Hepatocyte (in vitro differentiated cells): ENCODE measurements at regions not wholly inside any gene's neighbourhood (a gene's known extent, or its start where the extent isn't known, plus 50 kb on each side); places are given as distances from the start of the nearest gene placed in this dataset.

Experiments
- DNase-seq: peaks from one replicate; pipeline ENCODE4 v3.0.0-alpha.2; 2016; ENCODE audit warnings: low spot score
- H2AFZ ChIP-seq: fragments of 200-600 bp; sonication (generic); 2 replicates; pipeline ENCODE4 v1.6.0; 2016; ENCODE audit warnings: antibody characterized with exemption, mild to moderate bottlenecking
- H3K27ac ChIP-seq: fragments of 200-600 bp; sonication (generic); 2 replicates; pipeline ENCODE4 v1.5.1; 2016; ENCODE audit warnings: mild to moderate bottlenecking
- H3K27me3 ChIP-seq: fragments of 200-600 bp; sonication (generic); 2 replicates; pipeline ENCODE4 v1.6.1; 2016
- H3K36me3 ChIP-seq: fragments of 200-600 bp; sonication (generic); replicated peaks from 2 replicates; pipeline ENCODE4 v1.5.1; 2016; ENCODE audit warnings: low read depth; ENCODE audit not compliant: insufficient read depth
- H3K4me1 ChIP-seq: fragments of 200-600 bp; sonication (generic); 2 replicates; pipeline ENCODE4 v1.5.1; 2016; ENCODE audit warnings: mild to moderate bottlenecking, moderate library complexity; ENCODE audit not compliant: insufficient read depth
- H3K4me2 ChIP-seq: fragments of 200-600 bp; sonication (generic); 2 replicates; pipeline ENCODE4 v1.6.0; 2016
- H3K4me3 ChIP-seq: fragments of 200-600 bp; sonication (generic); 2 replicates; pipeline ENCODE4 v1.5.1; 2016; ENCODE audit warnings: mild to moderate bottlenecking
- H3K79me2 ChIP-seq: fragments of 200-600 bp; sonication (generic); 2 replicates; pipeline ENCODE4 v1.6.0; 2017; ENCODE audit warnings: mild to moderate bottlenecking
- H3K9me2 ChIP-seq: fragments of 200-600 bp; sonication (generic); replicated peaks from 2 replicates; pipeline ENCODE4 v1.6.0; 2017; ENCODE audit warnings: mild to moderate bottlenecking; ENCODE audit not compliant: insufficient read depth
- H3K9me3 ChIP-seq: fragments of 200-600 bp; sonication (generic); 2 replicates; pipeline ENCODE4 v1.5.1; 2016; ENCODE audit warnings: low read depth, mild to moderate bottlenecking
- H4K20me1 ChIP-seq: fragments of 200-600 bp; sonication (generic); 2 replicates; pipeline ENCODE4 v1.6.0; 2016; ENCODE audit warnings: mild to moderate bottlenecking; ENCODE audit not compliant: insufficient read depth, poor library complexity, severe bottlenecking
- CTCF ChIP-seq: fragments of 200-600 bp; sonication (generic); IDR thresholded peaks from 2 replicates; pipeline ENCODE4 v1.5.1; 2016; ENCODE audit warnings: antibody characterized with exemption, mild to moderate bottlenecking; ENCODE audit not compliant: poor library complexity
- EZH2 ChIP-seq: fragments of 200-600 bp; sonication (generic); IDR thresholded peaks from 2 replicates; pipeline ENCODE4 v1.6.1; 2016; ENCODE audit warnings: antibody characterized with exemption, mild to moderate bottlenecking, borderline replicate concordance
- EZH2phosphoT487 ChIP-seq: fragments of 200-600 bp; sonication (generic); IDR thresholded peaks from one replicate; pipeline ENCODE4 v1.6.1; 2018; ENCODE audit warnings: antibody characterized with exemption, mild to moderate bottlenecking, low read depth, moderate library complexity; ENCODE audit not compliant: unreplicated experiment, severe bottlenecking
- WGBS: methylation state at CpG from one replicate; pipeline ENCODE4 v1.1.6; 2016; ENCODE audit warnings: low lambda C conversion rate; ENCODE audit errors: missing lambda C conversion rate; 5-methylcytosine and 5-hydroxymethylcytosine counted together

GRCh38 chr20:23186808-23187207 is 100.7 kb upstream of the CD93 start:
- Histone ChIP-seq H3K27me3 (no peaks in the 10 kb centered on the region), H3K36me3 (no peaks in the 10 kb centered on the region), H3K4me2 (no peak overlapping the region), H3K79me2 (no peaks in the 10 kb centered on the region), H3K9me2 (no peaks in the 10 kb centered on the region), H2AFZ (no peak overlapping the region), H3K9me3 (no peaks in the 10 kb centered on the region), H3K4me1 (no peaks in the 10 kb centered on the region), H4K20me1 (no peaks in the 10 kb centered on the region), H3K27ac (no peak overlapping the region), H3K4me3 (no peak overlapping the region)
- 93% methylated on average over 5 of the region's 5 CpGs for WGBS
- DNase-seq: no peak
- TF ChIP-seq EZH2phosphoT487 (no peak), EZH2 (no peak), CTCF (no peak)

- TF ChIP-seq EZH2: no peak
- no peak for TF ChIP-seq EZH2phosphoT487
- TF ChIP-seq CTCF: no peak
- Histone ChIP-seq H2AFZ (no peak overlapping the region), H3K4me1 (no peaks in the 10 kb centered on the region), H3K9me3 (no peaks in the 10 kb centered on the region), H3K27ac (no peak overlapping the region), H3K4me3 (no peak overlapping the region), H3K27me3 (no peaks in the 10 kb centered on the region), H3K36me3 (no peaks in the 10 kb centered on the region), H4K20me1 (no peaks in the 10 kb centered on the region), H3K79me2 (no peaks in the 10 kb centered on the region), H3K4me2 (no peak overlapping the region), H3K9me2 (no peaks in the 10 kb centered on the region)
- 80% methylated on average over 9 of the region's 9 CpGs for WGBS
- no peak for DNase-seq
These were observed 94.4 kb upstream of the CD93 start for GRCh38 chr20:23180451-23180921.

- Histone ChIP-seq H3K79me2 (no peaks in the 10 kb centered on the region), H3K4me1 (no peaks in the 10 kb centered on the region), H3K36me3 (no peaks in the 10 kb centered on the region), H2AFZ (no peak overlapping the region), H3K4me2 (no peak overlapping the region), H3K9me2 (no peaks in the 10 kb centered on the region), H3K27me3 (no peaks in the 10 kb centered on the region), H3K27ac (no peak overlapping the region), H3K9me3 (no peaks in the 10 kb centered on the region), H3K4me3 (no peak overlapping the region), H4K20me1 (no peaks in the 10 kb centered on the region)
- TF ChIP-seq EZH2phosphoT487 (no peak), CTCF (no peak), EZH2 (no peak)
- DNase-seq: no peak
- 82% methylated on average over 1 of the region's 1 CpG for WGBS
These were observed 93.8 kb upstream of the CD93 start for GRCh38 chr20:23179766-23180403.

- H3K9me3 ChIP-seq: no peaks in the 10 kb centered on the region
- WGBS: 16% methylated on average over 3 of the region's 3 CpGs
- DNase-seq: no peak
- H3K27me3 ChIP-seq: no peaks in the 10 kb centered on the region
- no peaks in the 10 kb centered on the region for H3K79me2 ChIP-seq
- H3K4me3 ChIP-seq: no peak overlapping the region
- H2AFZ ChIP-seq: no peak overlapping the region
- H4K20me1 ChIP-seq: no peaks in the 10 kb centered on the region
- H3K4me2 ChIP-seq: no peak overlapping the region
- no peak overlapping the region for H3K27ac ChIP-seq
- no peaks in the 10 kb centered on the region for H3K36me3 ChIP-seq
- H3K9me2 ChIP-seq: no peaks in the 10 kb centered on the region
- no peaks in the 10 kb centered on the region for H3K4me1 ChIP-seq
- TF ChIP-seq EZH2phosphoT487: no peak
- no peak for TF ChIP-seq EZH2
- TF ChIP-seq CTCF: peak; percentile 15
These were observed 92.7 kb upstream of the CD93 start for GRCh38 chr20:23178806-23179205.
